Caco-2 (cell line): ENCODE measurements at regions not wholly inside any gene's neighbourhood (a gene's known extent, or its start where the extent isn't known, plus 50 kb on each side); places are given as distances from the start of the nearest gene placed in this dataset.

Experiments
- BruUV-seq: library from RNA; stranded (reverse); fragments of 400-500 nt; replicated peaks from 2 replicates; lab custom pipeline; 2021; lab: Mats Ljungman, UMichigan
- CTCF ChIA-PET: fragments of 300-600 bp; sonication (Branson Sonifier 250); formaldehyde crosslinking; loops from one replicate; lab custom pipeline; 2022; ENCODE audit warnings: antibody characterized with exemption; lab: Charles Lee
- POLR2A ChIA-PET: fragments of 300-600 bp; sonication (Branson Sonifier 250); formaldehyde crosslinking; loops from one replicate; lab custom pipeline; 2022; ENCODE audit warnings: antibody characterized with exemption; lab: Charles Lee
- DNase-seq, 2 experiments: peaks; one replicate each; pipeline versions ENCODE4 v3.0.0 to v3.0.0-alpha.2; 2020 to 2022
- H3K27me3 ChIP-seq: replicated peaks from 2 replicates; pipeline ENCODE4 v1.6.0; 2011; ENCODE audit warnings: low read length; ENCODE audit not compliant: control insufficient read depth, insufficient read depth
- H3K36me3 ChIP-seq: 2 replicates; pipeline ENCODE4 v1.5.1; 2011; ENCODE audit warnings: low read length; ENCODE audit not compliant: control insufficient read depth, insufficient read depth
- H3K4me1 ChIP-seq: fragments of 250-450 bp; sonication (Bioruptor Pico); 2 replicates; pipeline ENCODE4 v1.5.1; 2020; ENCODE audit warnings: mild to moderate bottlenecking
- H3K4me3 ChIP-seq: 2 replicates; pipeline ENCODE4 v1.5.1; 2011; ENCODE audit warnings: low read depth, mild to moderate bottlenecking, control low read depth, low read length
- H3K9me3 ChIP-seq: fragments of 250-450 bp; sonication (Bioruptor Pico); 2 replicates; pipeline ENCODE4 v1.5.1; 2020; ENCODE audit warnings: mild to moderate bottlenecking, moderate library complexity
- H3K27ac Mint-ChIP-seq: one replicate; pipeline ENCODE4 v1.8.0; 2022; ENCODE audit warnings: mixed read lengths; ENCODE audit not compliant: unreplicated experiment
- H3K27me3 Mint-ChIP-seq: one replicate; pipeline ENCODE4 v1.8.0; 2022; ENCODE audit warnings: mixed read lengths; ENCODE audit not compliant: insufficient read depth, unreplicated experiment
- H3K36me3 Mint-ChIP-seq: one replicate; pipeline ENCODE4 v1.8.0; 2022; ENCODE audit warnings: mild to moderate bottlenecking, mixed read lengths; ENCODE audit not compliant: insufficient read depth, unreplicated experiment
- H3K4me1 Mint-ChIP-seq: one replicate; pipeline ENCODE4 v1.8.0; 2022; ENCODE audit warnings: low read depth, mixed read lengths; ENCODE audit not compliant: unreplicated experiment
- H3K4me3 Mint-ChIP-seq: one replicate; pipeline ENCODE4 v1.8.0; 2022; ENCODE audit warnings: mild to moderate bottlenecking, moderate library complexity, mixed read lengths; ENCODE audit not compliant: unreplicated experiment
- H3K9me3 Mint-ChIP-seq: one replicate; pipeline ENCODE4 v1.8.0; 2022; ENCODE audit warnings: mixed read lengths; ENCODE audit not compliant: unreplicated experiment
- intact Hi-C: fragments of 100-400 bp; cut with micrococcal nuclease; formaldehyde crosslinking; loops from one replicate; pipeline ENCODE4 v1.10.0; 2022; ENCODE audit not compliant: unreplicated experiment
- TF ChIP-seq, protein P1 (sequence below), 2 experiments: fragments of 200-600 bp in 1 of 2; IDR thresholded peaks; 1 replicate in 1 of 2; 2 replicates in 1 of 2; pipeline versions ENCODE4 v1.5.1 to v1.8.0; 2011 to 2022; ENCODE audit warnings: antibody characterized with exemption in 1 of 2, control low read depth in 1 of 2, inconsistent platforms in 1 of 2, low read depth in 1 of 2, low read length in 1 of 2, mild to moderate bottlenecking in 1 of 2, moderate library complexity in 1 of 2; ENCODE audit not compliant: insufficient read depth in 1 of 2, severe bottlenecking in 1 of 2, unreplicated experiment in 1 of 2

DNA sequence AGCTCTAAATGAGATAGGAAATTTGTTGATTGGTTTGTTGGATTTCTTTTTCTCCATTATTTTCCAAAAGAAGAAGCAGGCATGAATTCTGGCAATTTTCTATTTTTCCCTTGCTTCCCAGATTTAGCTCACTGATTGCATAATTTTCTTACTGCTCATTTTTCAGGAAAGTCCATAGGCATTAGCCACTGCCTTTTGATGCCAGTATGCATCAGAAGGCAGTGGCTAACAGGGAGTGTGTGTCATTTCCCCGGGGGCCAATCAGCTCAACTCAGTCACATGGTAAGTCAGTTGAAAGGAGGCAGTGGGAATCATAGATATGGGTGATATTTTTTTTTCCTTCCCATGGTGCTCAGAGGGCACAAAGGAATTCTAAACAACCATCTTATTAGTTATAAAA lies 156.7 kb downstream of the TRIML1 start:
- Mint-ChIP-seq H3K36me3 (no peaks in the 10 kb centered on the region), H3K27me3 (no peaks in the 10 kb centered on the region), H3K4me1 (no peaks in the 10 kb centered on the region), H3K9me3 (no peaks in the 10 kb centered on the region), H3K4me3 (no peak overlapping the region), H3K27ac (no peak overlapping the region)
- intact Hi-C loops = no loop called here
- no TSS peak for BruUV-seq
- no peak for DNase-seq
- Histone ChIP-seq H3K4me3 (no peak overlapping the region), H3K4me1 (no peaks in the 10 kb centered on the region), H3K36me3 (no peaks in the 10 kb centered on the region), H3K9me3 (no peaks in the 10 kb centered on the region), H3K27me3 (no peaks in the 10 kb centered on the region)
- CTCF ChIA-PET = no interaction called here
- POLR2A ChIA-PET = no interaction called here
- TF ChIP-seq, protein P1, sequence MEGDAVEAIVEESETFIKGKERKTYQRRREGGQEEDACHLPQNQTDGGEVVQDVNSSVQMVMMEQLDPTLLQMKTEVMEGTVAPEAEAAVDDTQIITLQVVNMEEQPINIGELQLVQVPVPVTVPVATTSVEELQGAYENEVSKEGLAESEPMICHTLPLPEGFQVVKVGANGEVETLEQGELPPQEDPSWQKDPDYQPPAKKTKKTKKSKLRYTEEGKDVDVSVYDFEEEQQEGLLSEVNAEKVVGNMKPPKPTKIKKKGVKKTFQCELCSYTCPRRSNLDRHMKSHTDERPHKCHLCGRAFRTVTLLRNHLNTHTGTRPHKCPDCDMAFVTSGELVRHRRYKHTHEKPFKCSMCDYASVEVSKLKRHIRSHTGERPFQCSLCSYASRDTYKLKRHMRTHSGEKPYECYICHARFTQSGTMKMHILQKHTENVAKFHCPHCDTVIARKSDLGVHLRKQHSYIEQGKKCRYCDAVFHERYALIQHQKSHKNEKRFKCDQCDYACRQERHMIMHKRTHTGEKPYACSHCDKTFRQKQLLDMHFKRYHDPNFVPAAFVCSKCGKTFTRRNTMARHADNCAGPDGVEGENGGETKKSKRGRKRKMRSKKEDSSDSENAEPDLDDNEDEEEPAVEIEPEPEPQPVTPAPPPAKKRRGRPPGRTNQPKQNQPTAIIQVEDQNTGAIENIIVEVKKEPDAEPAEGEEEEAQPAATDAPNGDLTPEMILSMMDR (IDR thresholded peaks at IDR 0.05; ENCODE audit: insufficient read depth in 1 of 2, low read depth in 1 of 2, low read length in 1 of 2, severe bottlenecking in 1 of 2, unreplicated experiment in 1 of 2) = no peak

DNA sequence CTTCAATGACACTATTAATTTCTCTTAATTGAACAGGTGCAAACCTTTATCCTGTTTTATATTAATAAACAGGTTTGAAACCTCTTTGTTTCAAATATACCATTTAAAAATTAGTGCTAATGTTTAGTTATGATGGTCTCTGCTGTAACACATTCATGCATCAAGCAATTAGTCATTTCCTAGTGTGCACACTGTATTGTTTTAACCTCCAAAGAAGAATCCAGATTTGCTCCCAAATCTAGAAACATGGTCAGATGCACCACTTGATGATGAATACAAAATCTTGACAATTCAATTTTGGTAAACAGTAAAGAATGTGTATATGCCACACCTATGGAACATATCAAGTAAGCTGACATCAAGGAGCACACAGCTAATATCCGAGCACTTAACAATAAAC lies 157.1 kb downstream of the TRIML1 start:
- intact Hi-C loops = no loop called here
- Histone ChIP-seq H3K36me3 (no peaks in the 10 kb centered on the region), H3K9me3 (no peaks in the 10 kb centered on the region), H3K27me3 (no peaks in the 10 kb centered on the region), H3K4me1 (no peaks in the 10 kb centered on the region), H3K4me3 (no peak overlapping the region)
- POLR2A ChIA-PET = no interaction called here
- Mint-ChIP-seq H3K9me3 (no peaks in the 10 kb centered on the region), H3K4me3 (no peak overlapping the region), H3K36me3 (no peaks in the 10 kb centered on the region), H3K27me3 (no peaks in the 10 kb centered on the region), H3K27ac (no peak overlapping the region), H3K4me1 (no peaks in the 10 kb centered on the region)
- DNase-seq = no peak
- CTCF ChIA-PET = no interaction called here
- no TSS peak for BruUV-seq
- TF ChIP-seq, protein P1 (IDR thresholded peaks at IDR 0.05; ENCODE audit: insufficient read depth in 1 of 2, low read depth in 1 of 2, low read length in 1 of 2, severe bottlenecking in 1 of 2, unreplicated experiment in 1 of 2) = no peak

DNA sequence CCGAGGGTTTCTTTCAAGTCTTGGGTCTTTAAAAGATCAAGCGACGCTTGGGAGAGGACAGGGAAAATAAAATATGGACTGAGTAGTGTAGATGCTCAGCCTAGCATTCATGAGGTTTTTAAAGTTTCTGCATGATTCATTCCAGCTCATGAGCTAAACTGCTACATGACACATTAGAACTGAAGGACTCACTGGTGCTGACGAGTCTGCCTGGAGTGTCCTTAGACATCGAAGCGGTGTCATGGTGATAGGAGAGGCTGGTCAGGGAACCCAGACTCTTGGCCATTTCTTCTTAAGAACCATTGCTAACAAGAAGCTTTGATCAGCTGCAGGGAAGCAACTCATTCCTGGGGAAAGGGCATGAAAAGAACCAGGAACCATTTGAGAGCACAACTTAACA lies 158.6 kb downstream of the TRIML1 start:
- no peak overlapping the region for H3K27ac Mint-ChIP-seq
- H3K4me3 Mint-ChIP-seq = no peak overlapping the region
- no peaks in the 10 kb centered on the region for H3K4me1 Mint-ChIP-seq
- TF ChIP-seq, protein P1 (IDR thresholded peaks at IDR 0.05; ENCODE audit: insufficient read depth in 1 of 2, low read depth in 1 of 2, low read length in 1 of 2, severe bottlenecking in 1 of 2, unreplicated experiment in 1 of 2) = no peak
- CTCF ChIA-PET = no interaction called here
- Histone ChIP-seq H3K36me3 (no peaks in the 10 kb centered on the region), H3K4me3 (no peak overlapping the region), H3K27me3 (no peaks in the 10 kb centered on the region), H3K9me3 (no peaks in the 10 kb centered on the region), H3K4me1 (no peaks in the 10 kb centered on the region)
- no TSS peak for BruUV-seq
- H3K9me3 Mint-ChIP-seq = no peaks in the 10 kb centered on the region
- POLR2A ChIA-PET = no interaction called here
- DNase-seq = no peak
- no peaks in the 10 kb centered on the region for H3K27me3 Mint-ChIP-seq
- intact Hi-C loops = no loop called here
- no peaks in the 10 kb centered on the region for H3K36me3 Mint-ChIP-seq
